GM21447 (cell line): ENCODE measurements at regions not wholly inside any gene's neighbourhood (a gene's known extent, or its start where the extent isn't known, plus 50 kb on each side); places are given as distances from the start of the nearest gene placed in this dataset.

Source experiments
- ATAC-seq: cut with Tn5 transposase; IDR thresholded peaks from one replicate; pipeline ENCODE4 v1.9.1; 2021; ENCODE audit not compliant: unreplicated experiment

- ATAC-seq = no peak
Measured at GRCh38 chr6:105594821-105595220, 191.9 kb upstream of the PREP start.

- no peak for ATAC-seq
Measured at GRCh38 chr6:105593805-105594671, 191.2 kb upstream of the PREP start.

GRCh38 chr6:105593056-105593690 lies 190.3 kb upstream of the PREP start:
- no peak for ATAC-seq

- ATAC-seq = no peak
Measured at GRCh38 chr6:105592329-105592728, 189.4 kb upstream of the PREP start.

GRCh38 chr6:105591053-105591452 lies 188.2 kb upstream of the PREP start:
- ATAC-seq = peak; percentile 95

- ATAC-seq = no peak
Measured at GRCh38 chr6:105588123-105588710, 185.3 kb upstream of the PREP start.

GRCh38 chr6:105587349-105588122 lies 184.7 kb upstream of the PREP start:
- ATAC-seq = no peak

- ATAC-seq = no peak
Measured at GRCh38 chr6:105578179-105578707, 175.4 kb upstream of the PREP start.

GRCh38 chr6:105573556-105573955 lies 170.7 kb upstream of the PREP start:
- ATAC-seq = no peak

GRCh38 chr6:105573138-105573537 lies 170.3 kb upstream of the PREP start:
- ATAC-seq = no peak

GRCh38 chr6:105570416-105570815 lies 167.5 kb upstream of the PREP start:
- ATAC-seq = no peak

GRCh38 chr6:105569706-105570105 lies 166.8 kb upstream of the PREP start:
- ATAC-seq = no peak

GRCh38 chr6:105568751-105569150 lies 165.9 kb upstream of the PREP start:
- no peak for ATAC-seq

- ATAC-seq = no peak
Measured at GRCh38 chr6:105568142-105568541, 165.3 kb upstream of the PREP start.

GRCh38 chr6:105567140-105567539 lies 164.3 kb upstream of the PREP start:
- ATAC-seq = no peak

- ATAC-seq = no peak
Measured at GRCh38 chr6:105566503-105566902, 163.6 kb upstream of the PREP start.

- ATAC-seq = no peak
Measured at GRCh38 chr6:105564121-105564902, 161.4 kb upstream of the PREP start.

GRCh38 chr6:105562027-105562426 lies 159.1 kb upstream of the PREP start:
- ATAC-seq = no peak

- no peak for ATAC-seq
Measured at GRCh38 chr6:105561486-105561885, 158.6 kb upstream of the PREP start.

- ATAC-seq = peak; percentile 92
Measured at GRCh38 chr6:105560611-105561066, 157.8 kb upstream of the PREP start.
